Erythroblast (primary cell): ENCODE measurements at regions not wholly inside any gene's neighbourhood (a gene's known extent, or its start where the extent isn't known, plus 50 kb on each side); places are given as distances from the start of the nearest gene placed in this dataset.

Source experiments
- GATA1 ChIP-seq: IDR thresholded peaks from 2 replicates; pipeline ENCODE4 v1.6.1; 2011; ENCODE audit warnings: low read depth, mild to moderate bottlenecking, control low read depth, low read length, moderate library complexity
- POLR2A ChIP-seq: IDR thresholded peaks from 2 replicates; pipeline ENCODE4 v1.6.1; 2011; ENCODE audit warnings: mild to moderate bottlenecking, low read length

DNA sequence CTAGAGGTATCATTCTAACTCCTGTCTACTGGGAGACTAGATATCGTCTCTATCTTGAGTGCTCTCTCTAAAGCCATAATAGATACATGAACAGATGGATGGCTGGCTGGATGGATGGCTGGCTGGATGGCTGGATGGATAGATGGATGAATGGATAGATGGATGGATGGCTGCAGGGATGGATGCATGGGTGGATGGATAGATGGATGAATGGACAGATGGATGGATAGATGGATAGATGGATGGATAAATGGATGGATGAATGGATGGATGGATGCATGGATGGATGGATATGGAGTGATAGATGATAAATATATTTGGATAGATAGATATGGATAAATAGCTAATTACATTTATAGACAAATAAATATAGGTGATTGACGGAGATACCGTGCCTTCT is 191.2 kb upstream of the KLF6 start:
- TF ChIP-seq POLR2A (no peak), GATA1 (no peak)
